ENCODE measurements at regions not wholly inside any gene's neighbourhood (a gene's known extent, or its start where the extent isn't known, plus 50 kb on each side); places are given as distances from the start of the nearest gene placed in this dataset.
"Not testable (repeated sequence)": the region's sequence is repeated elsewhere in the genome, so short reads cannot be mapped to it uniquely, and the experiment has no call there.

DNA sequence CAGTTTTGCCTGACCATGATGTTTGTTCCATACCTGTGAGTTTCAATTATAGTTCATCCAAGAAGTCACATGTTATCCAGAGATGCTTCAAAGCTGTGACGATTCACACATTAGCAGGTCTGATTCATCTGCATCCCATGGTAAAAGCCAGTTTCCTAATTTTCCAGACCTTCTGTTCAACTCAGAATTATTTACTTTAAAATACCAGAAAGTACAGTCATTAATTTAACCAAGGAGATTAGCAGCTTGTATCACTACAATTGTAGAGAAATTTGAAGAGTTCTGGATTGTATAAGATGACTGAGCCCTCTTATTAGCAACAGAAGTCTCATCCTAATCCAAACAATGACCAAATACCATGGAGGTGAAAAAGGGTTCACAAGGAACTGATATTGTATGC, 76.1 kb upstream of the THBS1 start:
- DNase-seq (ENCODE audit: low spot score) = peak; percentile 60

DNA sequence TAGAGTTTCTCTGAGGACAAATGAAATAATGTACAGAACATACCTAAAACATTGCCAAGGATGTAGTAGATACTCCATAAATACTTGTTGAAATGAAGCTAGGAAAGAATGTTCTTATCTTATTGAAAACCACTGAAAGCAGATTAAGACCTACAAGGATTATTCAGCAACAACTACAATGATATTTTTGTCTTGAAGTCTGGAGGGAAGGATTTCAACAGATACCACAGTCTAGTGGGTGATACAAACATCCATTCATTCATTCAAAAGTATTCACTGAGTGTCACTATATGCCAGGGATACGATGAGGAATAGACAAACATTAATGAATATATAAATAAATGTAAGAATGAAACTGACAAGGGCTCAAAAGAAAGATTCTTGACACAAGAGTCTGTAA, 74.7 kb upstream of the THBS1 start:
- peak; percentile 31 for DNase-seq (ENCODE audit: low spot score)

DNA sequence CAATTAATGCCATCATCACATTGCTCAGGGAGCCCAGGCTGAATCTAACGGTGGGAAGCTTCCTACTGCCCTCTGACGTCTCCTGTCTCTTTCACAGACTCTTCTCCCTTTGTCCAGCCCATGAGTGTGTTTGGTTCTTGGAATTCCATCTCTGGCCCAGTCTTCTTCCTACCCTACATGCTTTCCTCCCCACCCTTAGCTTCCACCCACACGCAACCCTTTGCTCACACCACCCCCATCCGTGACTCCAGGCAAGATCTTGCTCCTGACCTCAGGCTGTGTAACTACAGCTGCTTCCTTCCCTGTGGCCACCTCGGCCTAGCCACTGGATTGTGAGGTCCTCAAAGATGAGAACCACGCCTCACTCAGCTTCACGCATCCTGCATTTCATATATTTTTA, 72.3 kb upstream of the THBS1 start:
- DNase-seq (ENCODE audit: low spot score) = no peak

DNA sequence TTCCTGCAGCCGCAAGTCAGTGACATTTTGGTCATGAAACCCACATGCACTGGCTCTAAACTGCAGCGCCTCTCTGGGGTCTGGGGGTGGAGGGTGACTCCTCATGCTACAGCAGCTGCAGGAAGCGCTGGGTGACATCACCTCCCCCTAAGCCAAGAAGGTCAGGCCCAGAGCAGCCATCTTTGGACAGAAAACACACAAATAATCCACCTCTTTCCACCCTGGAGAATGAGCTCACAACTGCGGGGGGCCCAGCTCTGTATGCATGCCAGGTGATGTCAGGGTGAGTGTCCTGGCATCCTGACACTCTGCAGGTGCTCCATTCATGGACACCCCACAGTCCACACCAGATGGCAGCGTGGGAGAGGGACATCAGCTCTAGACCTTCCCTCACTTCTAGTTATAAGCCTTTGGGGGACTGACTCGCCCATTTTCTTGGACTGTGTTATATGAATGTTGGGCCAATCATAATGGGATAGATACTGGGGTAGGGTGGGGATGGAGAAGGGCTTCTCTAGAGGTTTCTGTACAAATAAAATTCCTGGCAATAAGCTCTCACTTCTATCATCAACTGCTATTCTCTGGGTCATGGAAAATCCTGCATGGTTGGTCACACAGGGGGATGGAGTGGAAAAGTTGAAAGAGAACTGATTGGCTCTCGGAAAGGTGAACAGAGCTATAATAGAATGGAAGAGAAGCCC, 70.7 kb upstream of the THBS1 start:
- DNase-seq (ENCODE audit: low spot score) = no peak

DNA sequence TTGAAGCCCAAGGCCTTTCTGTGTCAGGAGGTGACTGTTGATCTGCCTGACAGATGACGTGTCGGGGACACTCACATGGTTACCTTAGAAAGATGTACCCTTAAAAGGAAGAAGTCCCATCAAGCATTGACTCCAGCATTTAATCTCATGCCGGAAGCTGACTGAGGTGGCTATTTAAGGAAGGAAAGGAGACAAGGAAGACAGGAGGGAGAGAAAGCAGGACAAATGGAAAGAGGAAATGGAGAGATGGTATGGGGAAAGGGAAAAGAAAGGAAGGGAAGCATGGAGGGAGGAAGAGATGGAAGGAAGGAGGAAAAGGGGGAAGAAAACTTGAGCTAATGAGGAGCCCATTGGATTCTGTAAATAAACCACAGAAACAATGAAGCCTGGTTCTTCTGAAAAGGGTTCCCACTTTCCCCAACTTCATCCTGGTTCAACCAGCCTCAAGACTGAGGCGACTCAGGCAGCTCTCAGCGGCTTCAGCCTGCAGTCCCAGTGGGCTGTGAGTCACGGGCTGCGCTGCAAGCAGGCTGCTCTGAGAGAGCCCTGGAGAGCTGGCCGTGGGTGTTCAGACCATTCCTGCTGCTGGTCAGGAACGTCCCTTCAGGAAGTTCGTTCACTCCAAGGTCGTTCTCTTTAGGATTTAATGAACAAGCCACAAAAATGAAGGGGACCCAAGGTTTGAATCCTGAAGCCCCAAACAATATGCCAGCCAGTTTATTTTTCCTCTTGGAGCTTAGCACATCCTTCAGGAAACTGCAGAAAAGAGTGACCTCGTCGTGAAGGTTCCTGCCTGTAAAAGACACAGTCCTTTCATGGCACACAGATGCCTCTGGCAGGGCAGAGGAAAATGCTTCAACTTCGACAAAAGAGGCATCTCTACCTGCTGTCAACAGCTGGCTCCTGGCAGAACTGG, 69.6 kb upstream of the THBS1 start:
- DNase-seq (ENCODE audit: low spot score) = peak; percentile 92

DNA sequence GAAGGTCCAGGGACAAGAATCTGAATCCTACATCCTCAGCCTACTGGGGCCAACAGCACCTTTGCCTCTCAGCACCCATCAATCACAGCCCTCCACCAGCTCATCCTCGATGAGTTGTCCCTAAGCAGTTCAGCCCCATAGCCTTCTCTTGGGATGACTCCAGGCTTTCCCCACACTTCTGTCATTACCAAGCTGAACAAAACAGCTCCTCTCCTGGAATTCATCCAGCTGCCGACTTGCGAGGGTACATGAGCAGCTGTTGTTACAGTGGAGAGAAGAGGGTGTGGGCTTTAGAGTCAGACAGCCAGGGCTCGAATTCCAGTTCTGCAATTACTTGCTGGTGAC, 69.0 kb upstream of the THBS1 start:
- DNase-seq (ENCODE audit: low spot score) = peak; percentile 56

DNA sequence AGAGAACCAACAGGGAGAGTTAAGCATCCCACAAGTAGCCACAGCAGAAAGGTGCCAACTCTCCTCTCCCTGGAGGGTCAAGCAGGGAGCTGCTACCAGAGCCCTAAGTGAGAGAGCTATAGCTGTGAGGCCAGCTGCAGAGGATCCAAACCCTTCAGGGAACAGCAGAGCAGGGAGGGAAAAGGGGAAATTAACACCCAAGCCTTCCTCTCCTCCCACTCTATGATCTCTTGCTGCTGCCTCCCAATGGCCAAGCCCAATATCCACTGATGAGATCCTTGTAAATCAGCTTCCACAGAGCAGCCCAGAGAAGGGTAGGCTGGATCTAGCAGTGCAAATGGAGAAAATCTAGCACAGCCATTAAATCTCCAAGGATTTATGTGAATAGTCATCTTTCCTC, 68.2 kb upstream of the THBS1 start:
- no peak for DNase-seq (ENCODE audit: low spot score)

DNA sequence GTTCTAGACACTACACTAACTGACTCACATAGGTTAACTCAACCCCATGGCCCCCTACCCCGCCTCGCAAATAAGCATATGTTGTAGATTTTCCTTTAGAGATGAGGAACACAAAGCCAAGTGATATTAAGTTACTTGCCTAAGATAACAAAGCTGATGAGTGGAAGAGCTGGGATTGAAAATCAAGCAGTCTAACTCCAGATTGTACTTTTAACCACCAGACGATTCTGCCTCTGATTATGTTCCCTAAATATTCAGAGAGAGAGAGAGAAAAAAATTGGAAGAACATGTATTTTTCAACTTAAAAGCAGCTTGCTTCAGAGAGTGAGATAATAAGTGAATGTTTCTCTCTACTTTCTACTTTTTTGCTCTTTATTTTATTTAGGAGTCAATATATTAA, 66.9 kb upstream of the THBS1 start:
- DNase-seq (ENCODE audit: low spot score) = no peak

DNA sequence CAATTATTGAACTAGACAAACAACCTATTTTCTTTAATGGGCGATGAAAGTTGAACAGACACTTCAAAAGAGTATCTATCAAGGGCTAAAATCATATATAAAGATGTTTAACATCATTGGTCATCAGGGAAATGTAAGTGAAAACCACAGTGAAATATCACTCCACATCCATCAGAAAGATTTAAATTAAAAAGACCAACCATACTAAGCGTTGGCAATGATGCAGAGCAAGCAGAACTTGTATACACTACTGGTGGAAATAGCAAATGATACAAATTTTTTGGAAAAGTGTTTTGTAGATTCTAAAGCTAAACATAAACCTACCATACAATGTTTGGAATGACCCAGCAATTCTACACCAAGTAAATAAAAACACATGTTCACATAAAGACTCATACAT, 65.9 kb upstream of the THBS1 start:
- no peak for DNase-seq (ENCODE audit: low spot score)

DNA sequence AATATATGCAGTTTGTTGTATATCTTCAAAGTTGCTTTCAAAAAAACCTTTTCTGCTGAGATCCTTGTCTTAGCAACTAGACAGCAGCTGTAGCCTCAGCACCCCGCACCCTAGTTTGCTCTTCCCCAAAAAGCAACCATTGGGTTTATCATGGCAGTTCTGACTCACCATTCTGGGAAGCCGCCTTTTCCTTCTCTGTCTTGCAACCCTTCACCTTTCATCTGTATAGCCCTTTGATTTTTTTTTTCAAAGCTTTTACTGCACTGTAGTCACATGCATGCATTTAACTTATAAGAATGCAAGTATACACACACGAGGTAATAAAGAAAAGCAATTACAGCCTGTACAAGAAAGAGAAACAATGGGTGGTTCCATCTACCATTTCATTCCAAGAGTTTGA, 65.1 kb upstream of the THBS1 start:
- no peak for DNase-seq (ENCODE audit: low spot score)

DNA sequence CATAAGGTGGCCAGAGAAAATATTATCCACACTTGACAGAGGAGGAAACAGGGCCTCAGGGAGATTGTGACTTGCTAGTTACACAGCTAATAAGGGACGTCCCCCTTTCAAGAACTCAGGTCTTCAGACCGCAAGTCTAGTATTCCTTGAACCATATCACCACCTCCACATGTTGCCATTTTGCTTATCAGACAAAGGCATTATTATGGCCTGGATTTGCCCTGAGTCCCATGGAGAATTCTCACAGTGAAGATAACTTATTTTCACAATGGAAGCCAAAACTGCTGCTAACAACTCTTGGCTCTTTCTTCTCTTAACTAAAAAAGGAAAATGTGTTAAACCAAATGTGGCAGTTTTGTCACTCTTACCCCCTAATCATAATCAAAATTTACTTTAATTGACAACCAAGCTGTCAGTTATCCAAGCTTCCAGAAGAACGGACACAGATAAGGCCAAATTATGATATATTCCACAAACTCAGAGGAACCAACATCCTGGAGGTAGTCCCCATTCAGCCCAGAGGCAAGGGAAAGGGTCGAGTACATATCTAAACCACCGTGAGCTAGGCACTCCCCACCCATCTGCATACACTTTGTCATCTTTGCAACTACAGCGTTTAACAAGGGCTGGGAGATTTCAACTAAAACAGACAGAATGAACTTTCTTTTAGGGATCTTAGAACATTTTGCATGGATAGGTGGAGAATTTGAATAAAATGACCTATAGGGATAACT, 63.6 kb upstream of the THBS1 start:
- no peak for DNase-seq (ENCODE audit: low spot score)

DNA sequence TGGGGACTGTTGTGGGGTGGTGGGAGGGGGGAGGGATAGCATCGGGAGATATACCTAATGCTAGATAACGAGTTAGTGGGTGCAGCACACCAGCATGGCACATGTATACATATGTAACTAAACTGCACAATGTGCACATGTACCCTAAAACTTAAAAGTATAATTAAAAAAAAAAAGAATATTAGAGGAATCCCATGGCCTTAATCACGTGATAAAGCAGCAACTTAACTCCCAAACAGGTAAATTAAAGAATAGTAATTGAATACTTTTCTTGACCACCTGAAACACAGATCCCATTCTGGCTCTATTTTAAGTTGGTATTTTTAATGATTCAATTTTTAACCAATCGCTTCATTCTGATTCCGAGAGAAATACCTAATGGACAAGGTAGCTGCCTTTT, 56.9 kb upstream of the THBS1 start:
- not testable (repeated sequence) for DNase-seq (ENCODE audit: low spot score)

DNA sequence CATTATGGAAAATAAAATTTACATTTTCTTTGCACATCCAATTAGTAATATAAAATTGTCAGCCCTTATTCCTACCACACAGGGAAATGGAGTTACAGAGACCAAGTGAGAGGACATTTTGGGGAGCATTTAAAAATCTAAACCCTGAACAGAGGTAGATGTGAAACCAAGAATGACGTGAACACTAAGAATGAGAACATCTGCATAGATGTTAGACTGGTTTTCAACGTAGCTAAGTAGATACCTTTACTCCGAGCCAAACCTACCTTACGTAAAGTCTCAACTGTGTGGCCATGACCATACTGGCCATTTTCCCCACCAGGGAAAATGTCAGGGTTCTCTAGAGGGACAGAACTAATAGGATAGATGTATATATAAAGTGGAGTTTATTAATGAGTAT, 51.4 kb upstream of the THBS1 start:
- no peak for DNase-seq (ENCODE audit: low spot score)

DNA sequence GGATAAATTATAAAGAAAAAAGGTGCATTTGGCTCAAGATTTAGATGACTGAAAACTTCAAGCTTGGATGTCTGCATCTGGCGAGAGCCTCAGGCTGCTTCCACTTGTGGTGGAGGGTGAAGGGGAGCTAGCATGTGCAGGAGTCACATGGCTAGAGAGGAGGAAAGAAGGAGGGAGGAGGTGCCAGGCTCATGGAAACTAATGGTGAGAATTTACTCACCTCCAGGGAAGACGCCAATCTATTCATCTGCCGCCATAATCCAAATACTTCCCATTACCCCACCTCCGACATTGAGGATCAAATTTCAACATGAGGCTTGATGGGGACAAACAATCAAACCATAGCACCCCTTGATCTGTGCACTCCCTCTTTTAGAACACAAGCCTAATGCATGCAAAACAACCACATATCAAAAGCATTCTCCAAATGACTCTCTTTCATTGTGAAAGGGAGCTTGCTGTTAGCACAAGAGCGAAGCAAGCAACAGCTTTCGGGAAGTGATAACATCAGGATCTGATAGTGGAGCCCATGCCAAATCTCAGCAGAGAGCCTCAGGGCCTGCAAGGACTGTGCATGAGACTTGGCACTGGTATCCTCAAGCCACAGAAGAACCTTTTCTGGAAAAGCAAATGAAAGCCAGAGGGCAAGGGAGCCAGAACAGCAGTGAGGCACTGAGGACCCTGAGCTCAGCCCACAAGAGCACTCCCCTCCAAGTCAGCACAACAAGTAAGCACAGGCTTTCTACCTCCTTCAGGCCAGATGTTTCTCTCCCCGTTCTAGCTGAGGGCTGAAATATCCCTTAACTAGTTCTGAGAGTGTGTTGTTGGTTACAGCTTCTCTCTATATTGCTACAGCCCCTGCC, 50.2 kb upstream of the THBS1 start:
- DNase-seq (ENCODE audit: low spot score) = no peak
